Lower leg skin (tissue), 4 donors: ENCODE measurements at regions not wholly inside any gene's neighbourhood (a gene's known extent, or its start where the extent isn't known, plus 50 kb on each side); places are given as distances from the start of the nearest gene placed in this dataset.

Source experiments
- DNase-seq, 2 donors: peaks; one replicate each; pipeline ENCODE4 v3.0.0-alpha.2; 2019; ENCODE audit warnings: low spot score in 2 of 2
- H3K4me3 ChIP-seq: fragments of 200-600 bp; sonication (generic); 2 replicates; pipeline ENCODE4 v1.5.1; 2017; ENCODE audit warnings: mild to moderate bottlenecking, low read depth; ENCODE audit not compliant: poor library complexity, severe bottlenecking
- POLR2A ChIP-seq, 2 donors: fragments of 450-650 bp; IDR thresholded peaks; one replicate each; pipeline ENCODE4 v1.6.1; 2016 to 2017; ENCODE audit warnings: antibody characterized with exemption in 2 of 2, mild to moderate bottlenecking in 1 of 2, moderate library complexity in 1 of 2
- WGBS, 2 donors: methylation state at CpG; one replicate each; pipeline ENCODE4 v1.1.5; 2018; 5-methylcytosine and 5-hydroxymethylcytosine counted together
- intact Hi-C: fragments of 100-400 bp; cut with DNase I; formaldehyde crosslinking; loops from one replicate; pipeline ENCODE4 v1.15.0; 2023; ENCODE audit warnings: low total_unique reads
- TF ChIP-seq, protein P1 (sequence below), 3 donors: fragments of 450-650 bp; IDR thresholded peaks; one replicate each; pipeline ENCODE4 v1.5.1; 2016; ENCODE audit warnings: antibody characterized with exemption in 3 of 3, mild to moderate bottlenecking in 3 of 3, moderate library complexity in 2 of 3

DNA sequence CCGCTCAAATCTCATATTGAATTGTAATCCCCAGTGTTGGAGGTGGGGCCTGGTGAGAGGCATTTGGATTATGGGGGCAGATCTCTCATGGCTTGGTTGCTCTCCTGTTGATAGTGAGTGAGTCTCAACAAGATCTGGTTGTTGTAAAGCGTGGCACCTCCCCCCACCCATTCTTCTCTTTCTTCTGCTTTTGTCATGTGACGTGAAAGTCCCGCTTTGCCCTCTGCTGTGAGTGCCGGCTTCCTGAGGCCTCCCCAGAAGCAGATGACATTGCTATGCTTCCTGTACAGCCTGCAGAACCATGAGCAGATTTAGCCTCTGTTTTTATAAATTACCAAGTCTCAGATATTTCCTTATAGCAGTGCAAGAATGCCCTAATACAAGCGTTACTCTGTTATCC, 673.8 kb downstream of the ADCYAP1 start:
- peak; percentile 15 to 60 for DNase-seq
- intact Hi-C loops, result no loop called here
- H3K4me3 ChIP-seq, result no peak overlapping the region
- WGBS, 2 donors, result 81 to 82% methylated on average over 6 of the region's 6 CpGs
- no peak for TF ChIP-seq POLR2A (IDR thresholded peaks at IDR 0.05)
- TF ChIP-seq, protein P1, sequence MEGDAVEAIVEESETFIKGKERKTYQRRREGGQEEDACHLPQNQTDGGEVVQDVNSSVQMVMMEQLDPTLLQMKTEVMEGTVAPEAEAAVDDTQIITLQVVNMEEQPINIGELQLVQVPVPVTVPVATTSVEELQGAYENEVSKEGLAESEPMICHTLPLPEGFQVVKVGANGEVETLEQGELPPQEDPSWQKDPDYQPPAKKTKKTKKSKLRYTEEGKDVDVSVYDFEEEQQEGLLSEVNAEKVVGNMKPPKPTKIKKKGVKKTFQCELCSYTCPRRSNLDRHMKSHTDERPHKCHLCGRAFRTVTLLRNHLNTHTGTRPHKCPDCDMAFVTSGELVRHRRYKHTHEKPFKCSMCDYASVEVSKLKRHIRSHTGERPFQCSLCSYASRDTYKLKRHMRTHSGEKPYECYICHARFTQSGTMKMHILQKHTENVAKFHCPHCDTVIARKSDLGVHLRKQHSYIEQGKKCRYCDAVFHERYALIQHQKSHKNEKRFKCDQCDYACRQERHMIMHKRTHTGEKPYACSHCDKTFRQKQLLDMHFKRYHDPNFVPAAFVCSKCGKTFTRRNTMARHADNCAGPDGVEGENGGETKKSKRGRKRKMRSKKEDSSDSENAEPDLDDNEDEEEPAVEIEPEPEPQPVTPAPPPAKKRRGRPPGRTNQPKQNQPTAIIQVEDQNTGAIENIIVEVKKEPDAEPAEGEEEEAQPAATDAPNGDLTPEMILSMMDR (IDR thresholded peaks at IDR 0.05), result no peak

DNA sequence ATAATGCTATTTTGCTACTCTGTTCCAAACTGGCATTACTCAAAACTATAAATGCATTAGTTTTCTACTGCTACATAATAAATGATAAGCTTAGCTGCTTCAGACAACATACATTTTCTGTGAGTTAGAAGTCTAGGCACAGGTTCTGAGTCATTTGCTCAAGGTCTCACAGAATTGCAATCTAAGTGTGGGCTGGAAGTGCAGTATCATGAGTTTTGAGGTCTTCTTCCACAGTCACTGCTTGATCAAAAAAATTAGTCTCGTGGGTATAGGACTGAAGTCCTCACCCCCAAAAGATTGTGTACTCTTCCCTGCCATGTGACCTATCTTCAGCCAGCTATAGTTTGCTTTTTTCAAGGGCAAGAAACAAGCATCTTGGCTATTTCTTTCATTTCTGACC, 676.9 kb downstream of the ADCYAP1 start:
- WGBS, 2 donors, result 61 to 71% methylated on average over 1 of the region's 1 CpG
- H3K4me3 ChIP-seq, result no peak overlapping the region
- intact Hi-C loops, result no loop called here
- no peak for DNase-seq
- TF ChIP-seq, protein P1 (IDR thresholded peaks at IDR 0.05), result no peak
- TF ChIP-seq POLR2A (IDR thresholded peaks at IDR 0.05), result no peak

DNA sequence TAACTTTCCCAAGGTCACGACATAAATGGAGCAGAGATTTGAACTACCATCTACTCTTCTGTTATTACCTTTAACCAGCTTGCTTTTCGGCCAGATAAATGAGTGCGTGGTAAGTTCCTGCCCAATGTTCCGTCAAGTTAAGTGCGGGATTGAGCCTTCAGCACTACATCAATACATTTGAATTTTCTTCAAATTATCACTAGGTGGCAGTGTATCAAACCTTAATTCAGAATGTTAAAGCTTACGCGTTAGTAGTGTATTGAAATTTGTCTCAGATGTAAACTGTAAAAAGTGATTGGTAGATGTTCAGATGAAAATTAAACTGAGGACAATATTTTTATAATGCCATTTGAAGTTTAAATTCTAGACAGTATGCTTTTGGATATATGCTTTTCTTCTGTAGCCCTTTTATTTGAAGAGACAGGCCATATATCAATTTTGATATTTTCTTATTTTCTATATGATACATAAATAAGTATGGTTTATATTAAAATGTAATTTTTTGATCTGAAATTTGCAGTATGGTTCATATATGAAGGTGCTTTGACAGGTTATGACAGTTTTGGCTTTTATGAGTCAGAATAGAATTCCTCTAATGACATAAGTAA, 681.3 kb downstream of the ADCYAP1 start:
- intact Hi-C loops, result no loop called here
- WGBS, 2 donors, result 4 to 5% methylated on average over 7 of the region's 7 CpGs
- no peak overlapping the region for H3K4me3 ChIP-seq
- no peak for DNase-seq
- TF ChIP-seq, protein P1 (IDR thresholded peaks at IDR 0.05), result no peak
- TF ChIP-seq POLR2A (IDR thresholded peaks at IDR 0.05), result no peak

DNA sequence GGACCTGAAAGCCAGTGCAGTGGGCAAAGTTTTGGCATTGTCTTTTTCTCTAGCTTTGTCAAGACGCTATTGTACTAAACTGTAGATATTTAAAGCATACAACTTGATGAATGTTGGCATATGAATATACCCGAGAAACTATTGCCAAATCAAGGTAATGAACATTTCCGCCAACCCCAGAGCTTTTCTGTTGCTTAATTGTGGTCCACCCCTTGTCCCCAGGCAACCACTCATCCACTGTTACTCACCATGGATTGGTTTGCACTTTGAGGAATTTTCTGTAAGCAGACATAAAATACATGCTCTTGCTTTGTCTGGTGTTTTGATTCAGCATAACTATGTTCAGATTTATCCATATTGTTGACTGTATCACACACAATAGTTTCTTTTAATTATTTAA, 688.4 kb downstream of the ADCYAP1 start:
- intact Hi-C loops, result no loop called here
- WGBS, 2 donors, result 61 to 63% methylated on average over 3 of the region's 3 CpGs
- TF ChIP-seq, protein P1 (IDR thresholded peaks at IDR 0.05), result no peak
- TF ChIP-seq POLR2A (IDR thresholded peaks at IDR 0.05), result no peak
- H3K4me3 ChIP-seq, result no peak overlapping the region
- DNase-seq, result no peak

DNA sequence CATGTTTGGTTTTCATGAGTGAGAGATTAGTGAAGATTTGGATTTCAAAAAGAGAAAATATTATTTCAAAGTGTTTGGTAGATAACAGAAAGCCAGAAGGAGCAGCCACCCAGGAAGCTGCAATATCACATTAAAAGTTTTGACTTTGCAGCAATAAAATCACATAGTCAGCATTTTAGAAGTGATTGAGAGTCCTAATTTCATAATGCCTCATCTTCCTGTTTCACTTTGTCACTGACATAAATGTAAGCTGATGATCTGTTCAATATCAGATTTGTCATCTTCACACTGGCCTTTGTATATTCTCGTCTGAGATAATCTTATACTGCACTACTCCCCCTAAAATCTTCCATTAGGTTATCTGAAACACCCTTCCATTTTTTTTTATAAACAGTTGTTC, 690.5 kb downstream of the ADCYAP1 start:
- no peak overlapping the region for H3K4me3 ChIP-seq
- WGBS, 2 donors, result 13 to 46% methylated on average over 1 of the region's 1 CpG
- no peak for TF ChIP-seq POLR2A (IDR thresholded peaks at IDR 0.05)
- TF ChIP-seq, protein P1 (IDR thresholded peaks at IDR 0.05), result no peak
- no peak for DNase-seq
- intact Hi-C loops, result no loop called here

DNA sequence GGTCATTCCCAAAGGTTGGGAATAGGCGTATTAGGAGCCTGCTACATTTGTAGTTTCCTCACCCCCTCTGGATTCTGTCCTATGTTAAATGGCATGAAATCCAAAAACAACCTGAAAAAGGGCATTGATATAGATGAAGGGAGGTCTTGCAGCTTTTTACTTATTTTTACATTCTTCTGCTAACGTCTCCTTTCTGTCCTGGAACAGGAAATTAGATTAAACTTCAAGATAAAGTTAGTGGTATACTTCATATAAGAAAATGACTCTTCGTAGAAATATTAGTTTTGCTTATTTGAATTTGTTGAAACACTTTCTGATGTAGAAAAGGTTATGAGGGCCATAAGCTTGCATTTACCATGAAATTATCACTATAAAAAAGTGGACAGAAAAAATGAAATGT, 694.5 kb downstream of the ADCYAP1 start:
- DNase-seq, result no peak
- 58 to 63% methylated on average over 3 of the region's 3 CpGs for whole genome bisulfite sequencing, 2 donors
- no peak overlapping the region for H3K4me3 ChIP-seq
- intact Hi-C loops, result no loop called here
- TF ChIP-seq, protein P1 (IDR thresholded peaks at IDR 0.05), result no peak
- TF ChIP-seq POLR2A (IDR thresholded peaks at IDR 0.05), result no peak
